PFSK-1 (cell line): ENCODE measurements at regions not wholly inside any gene's neighbourhood (a gene's known extent, or its start where the extent isn't known, plus 50 kb on each side); places are given as distances from the start of the nearest gene placed in this dataset.

ENCODE experiments used
- FOXP2 ChIP-seq: optimal IDR thresholded peaks from 2 replicates; pipeline ENCODE3; 2011; ENCODE audit warnings: borderline replicate concordance, control low read depth, inconsistent platforms; ENCODE audit not compliant: insufficient read depth; ENCODE audit errors: extremely low read length, extremely low read depth
- POLR2AphosphoS5 ChIP-seq: IDR thresholded peaks from 2 replicates; pipeline ENCODE4 v1.6.1; 2012; ENCODE audit warnings: low read depth, mild to moderate bottlenecking, control low read depth, low read length, moderate library complexity
- REST ChIP-seq, 2 experiments: IDR thresholded peaks; 2 replicates each; pipeline versions ENCODE4 v1.6.1 to v1.8.0; 2011 to 2012; ENCODE audit warnings: low read depth in 2 of 2, low read length in 2 of 2, control low read depth in 1 of 2, inconsistent platforms in 1 of 2, mild to moderate bottlenecking in 1 of 2, moderate library complexity in 1 of 2; ENCODE audit not compliant: insufficient read depth in 1 of 2
- SIN3A ChIP-seq: IDR thresholded peaks from 2 replicates; pipeline ENCODE4 v1.6.1; 2012; ENCODE audit warnings: mild to moderate bottlenecking, low read length, moderate library complexity, borderline replicate concordance; ENCODE audit not compliant: insufficient read depth
- TAF1 ChIP-seq: IDR thresholded peaks from 2 replicates; pipeline ENCODE4 v1.6.1; 2012; ENCODE audit warnings: low read length, control low read depth, borderline replicate concordance; ENCODE audit not compliant: insufficient read depth

- TF ChIP-seq POLR2AphosphoS5 (no peak), TAF1 (no peak), SIN3A (no peak), FOXP2 (no peak), REST (IDR thresholded peaks at IDR 0.05; ENCODE audit: insufficient read depth in 1 of 2, low read depth in 2 of 2, low read length in 2 of 2) (no peak)
Observed at GRCh38 chr5:158487156-158487555, 612.6 kb downstream of the EBF1 start.

- TF ChIP-seq POLR2AphosphoS5: no peak
- no peak for TF ChIP-seq TAF1
- TF ChIP-seq FOXP2: no peak
Observed at GRCh38 chr5:158486566-158486965, 613.1 kb downstream of the EBF1 start.

- TF ChIP-seq FOXP2 (no peak), TAF1 (no peak), REST (IDR thresholded peaks at IDR 0.05; ENCODE audit: insufficient read depth in 1 of 2, low read depth in 2 of 2, low read length in 2 of 2) (no peak), SIN3A (no peak), POLR2AphosphoS5 (no peak)
Observed at GRCh38 chr5:158485604-158486081, 614.1 kb downstream of the EBF1 start.

- no peak for TF ChIP-seq REST (IDR thresholded peaks at IDR 0.05; ENCODE audit: insufficient read depth in 1 of 2, low read depth in 2 of 2, low read length in 2 of 2)
- no peak for TF ChIP-seq FOXP2
- TF ChIP-seq POLR2AphosphoS5: no peak
- TF ChIP-seq TAF1: no peak
- TF ChIP-seq SIN3A: no peak
Observed at GRCh38 chr5:158485047-158485446, 614.7 kb downstream of the EBF1 start.

GRCh38 chr5:158484150-158484549 is 615.6 kb downstream of the EBF1 start:
- TF ChIP-seq FOXP2 (no peak), REST (IDR thresholded peaks at IDR 0.05; ENCODE audit: insufficient read depth in 1 of 2, low read depth in 2 of 2, low read length in 2 of 2) (no peak), SIN3A (no peak), TAF1 (no peak), POLR2AphosphoS5 (no peak)
